Central memory CD8-positive, alpha-beta T cell (primary cell): ENCODE measurements at regions not wholly inside any gene's neighbourhood (a gene's known extent, or its start where the extent isn't known, plus 50 kb on each side); places are given as distances from the start of the nearest gene placed in this dataset.
A peak's percentile ranks its signal among the peaks of the same experiment; 100 is the strongest.

Experiments
- ATAC-seq: fragments of 150-1000 bp; cut with Tn5 transposase; replicated peaks from 2 replicates; pipeline ENCODE4 v1.10.0; 2022; ENCODE audit warnings: mild to moderate bottlenecking, moderate FRiP score, moderate number of reproducible peaks; ENCODE audit not compliant: poor library complexity, severe bottlenecking; ENCODE audit errors: extremely low read depth
- DNase-seq, 2 donors: peaks; one replicate each; pipeline ENCODE4 v3.0.0; 2021; ENCODE audit warnings: low spot score in 2 of 2
- H3K27ac Mint-ChIP-seq: one replicate; pipeline ENCODE4 v1.8.0; 2022; ENCODE audit warnings: low read depth, mild to moderate bottlenecking, moderate library complexity, mixed read lengths
- H3K27me3 Mint-ChIP-seq: one replicate; pipeline ENCODE4 v1.8.0; 2022; ENCODE audit warnings: mixed read lengths
- H3K36me3 Mint-ChIP-seq: one replicate; pipeline ENCODE4 v1.8.0; 2022; ENCODE audit warnings: mild to moderate bottlenecking, moderate library complexity, mixed read lengths; ENCODE audit not compliant: insufficient read depth
- H3K4me1 Mint-ChIP-seq: one replicate; pipeline ENCODE4 v1.8.0; 2022; ENCODE audit warnings: mixed read lengths
- H3K4me3 Mint-ChIP-seq: one replicate; pipeline ENCODE4 v1.8.0; 2022; ENCODE audit warnings: mild to moderate bottlenecking, moderate library complexity, mixed read lengths
- H3K9me3 Mint-ChIP-seq: one replicate; pipeline ENCODE4 v1.8.0; 2022; ENCODE audit warnings: mixed read lengths

DNA sequence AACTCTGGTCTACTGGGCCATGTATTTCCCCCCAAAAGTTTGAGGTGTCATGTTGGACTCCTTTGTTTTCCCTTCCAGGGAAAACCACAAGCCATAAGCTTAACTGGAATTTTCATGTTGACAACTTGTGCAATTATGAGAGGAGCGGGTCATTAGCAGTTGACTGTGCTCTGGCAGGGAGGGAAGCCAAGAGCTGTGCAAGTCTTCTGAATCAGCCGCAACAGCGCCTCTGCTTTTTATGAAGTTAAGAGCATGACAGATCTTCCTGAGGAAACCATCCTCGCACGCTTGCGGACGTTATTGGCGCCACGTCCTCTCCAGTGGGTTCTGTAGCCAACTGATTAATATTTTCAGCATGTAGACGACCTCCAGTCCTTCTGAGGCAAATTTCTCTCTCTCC, 148.7 kb upstream of the MKI67 start:
- no peak for DNase-seq
- peaks cover 83% of the 10 kb centered on the region for H3K27me3 Mint-ChIP-seq
- peak overlapping the region; percentile 3 for H3K4me3 Mint-ChIP-seq
- no peak for ATAC-seq
- no peaks in the 10 kb centered on the region for H3K36me3 Mint-ChIP-seq
- H3K9me3 Mint-ChIP-seq: no peaks in the 10 kb centered on the region
- peaks cover 7% of the 10 kb centered on the region for H3K4me1 Mint-ChIP-seq
- H3K27ac Mint-ChIP-seq: no peak overlapping the region

- peak overlapping the region; percentile 3 for H3K4me3 Mint-ChIP-seq
- DNase-seq: no peak
Measured at GRCh38 chr10:128275388-128276177, 149.4 kb upstream of the MKI67 start.

GRCh38 chr10:128277267-128277840, 151.1 kb upstream of the MKI67 start:
- DNase-seq (no peak), ATAC-seq (no peak)
- Mint-ChIP-seq H3K4me1 (peaks cover 7% of the 10 kb centered on the region), H3K27me3 (peaks cover 59% of the 10 kb centered on the region), H3K27ac (no peak overlapping the region), H3K4me3 (no peak overlapping the region), H3K36me3 (no peaks in the 10 kb centered on the region), H3K9me3 (no peaks in the 10 kb centered on the region)

More at GRCh38 chr10:128275388-128276177, 149.4 kb upstream of the MKI67 start:
- Mint-ChIP-seq H3K36me3 (no peaks in the 10 kb centered on the region), H3K27ac (no peak overlapping the region), H3K9me3 (no peaks in the 10 kb centered on the region), H3K4me1 (peaks cover 7% of the 10 kb centered on the region), H3K27me3 (peaks cover 77% of the 10 kb centered on the region)
- no peak for ATAC-seq

DNA sequence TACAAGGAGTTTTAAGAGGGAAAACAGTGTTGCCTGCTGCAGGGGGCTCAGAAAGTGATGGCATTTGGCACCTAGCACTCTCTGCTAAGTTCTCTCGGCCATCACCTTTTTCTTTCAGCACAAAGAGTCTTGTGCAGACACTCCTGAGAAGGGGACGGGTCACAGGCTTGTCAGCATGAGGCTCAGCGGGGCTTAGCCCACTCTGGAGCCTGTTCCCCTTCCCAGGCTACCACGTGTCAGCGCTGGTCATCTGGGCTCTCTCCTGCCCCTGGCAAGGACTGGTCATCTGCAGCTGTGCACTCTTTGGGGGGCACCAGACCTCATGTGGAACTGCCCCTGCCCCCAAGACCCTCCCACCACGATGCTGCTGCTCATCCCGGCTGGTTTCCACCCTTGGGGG, 152.1 kb upstream of the MKI67 start:
- Mint-ChIP-seq H3K27me3 (peaks cover 50% of the 10 kb centered on the region), H3K4me3 (no peak overlapping the region), H3K4me1 (peaks cover 7% of the 10 kb centered on the region), H3K9me3 (no peaks in the 10 kb centered on the region), H3K36me3 (no peaks in the 10 kb centered on the region), H3K27ac (no peak overlapping the region)
- no peak for DNase-seq
- no peak for ATAC-seq

DNA sequence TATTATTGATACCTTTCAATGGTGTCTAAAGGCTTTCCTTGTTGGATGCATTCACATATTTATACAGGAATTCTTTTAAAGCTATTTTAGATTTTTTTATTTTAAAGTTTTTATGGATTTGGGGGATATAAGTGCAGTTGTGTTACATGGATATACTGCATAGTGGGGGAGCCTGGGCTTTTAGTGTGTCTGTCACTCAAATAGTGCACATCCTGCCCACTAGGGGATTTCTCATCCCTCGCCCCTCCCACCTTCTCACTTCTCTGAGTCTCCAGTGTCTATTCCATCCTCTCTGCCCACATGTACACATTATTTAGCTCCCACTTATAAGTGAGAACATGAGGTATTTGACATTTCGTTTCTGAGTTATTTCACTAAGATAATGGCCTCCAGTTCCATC, 154.0 kb upstream of the MKI67 start:
- ATAC-seq (no peak), DNase-seq (no peak)
- Mint-ChIP-seq H3K27me3 (peaks cover 51% of the 10 kb centered on the region), H3K27ac (no peak overlapping the region), H3K9me3 (no peaks in the 10 kb centered on the region), H3K4me1 (peaks cover 3% of the 10 kb centered on the region), H3K4me3 (no peak overlapping the region), H3K36me3 (no peaks in the 10 kb centered on the region)

GRCh38 chr10:128281343-128281742, 155.1 kb upstream of the MKI67 start:
- ATAC-seq: no peak
- peaks cover 52% of the 10 kb centered on the region for H3K27me3 Mint-ChIP-seq
- no peaks in the 10 kb centered on the region for H3K9me3 Mint-ChIP-seq
- no peaks in the 10 kb centered on the region for H3K36me3 Mint-ChIP-seq
- no peak for DNase-seq
- no peaks in the 10 kb centered on the region for H3K4me1 Mint-ChIP-seq
- H3K27ac Mint-ChIP-seq: no peak overlapping the region
- H3K4me3 Mint-ChIP-seq: no peak overlapping the region

DNA sequence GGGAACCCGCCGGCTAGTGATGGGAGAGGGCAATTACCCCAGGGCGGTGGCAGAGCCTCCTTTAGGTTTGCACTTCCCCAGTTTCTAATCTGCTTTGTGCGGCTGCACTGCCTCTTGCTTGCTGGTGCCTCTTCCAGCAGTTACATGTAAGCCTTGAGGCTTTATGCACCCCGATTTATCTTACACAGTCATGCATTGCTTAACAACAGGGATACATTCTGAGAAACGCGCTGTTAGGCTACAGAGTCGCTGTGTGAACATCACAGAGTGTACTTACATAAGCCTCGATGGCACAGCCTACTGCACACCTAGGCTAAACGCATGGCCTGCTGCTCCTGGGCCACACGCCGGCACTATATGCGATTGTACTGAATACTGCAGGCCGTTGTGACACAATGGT, 155.6 kb upstream of the MKI67 start:
- H3K27ac Mint-ChIP-seq: no peak overlapping the region
- no peaks in the 10 kb centered on the region for H3K4me1 Mint-ChIP-seq
- no peak for ATAC-seq
- no peaks in the 10 kb centered on the region for H3K36me3 Mint-ChIP-seq
- H3K9me3 Mint-ChIP-seq: no peaks in the 10 kb centered on the region
- no peak for DNase-seq
- no peak overlapping the region for H3K4me3 Mint-ChIP-seq
- peaks cover 52% of the 10 kb centered on the region for H3K27me3 Mint-ChIP-seq

- no peak overlapping the region for H3K27ac Mint-ChIP-seq
- no peak for DNase-seq
- no peaks in the 10 kb centered on the region for H3K9me3 Mint-ChIP-seq
- H3K36me3 Mint-ChIP-seq: no peaks in the 10 kb centered on the region
- H3K4me1 Mint-ChIP-seq: no peaks in the 10 kb centered on the region
- peaks cover 73% of the 10 kb centered on the region for H3K27me3 Mint-ChIP-seq
- H3K4me3 Mint-ChIP-seq: no peak overlapping the region
- no peak for ATAC-seq
Measured at GRCh38 chr10:128286141-128286761, 160.0 kb upstream of the MKI67 start.

DNA sequence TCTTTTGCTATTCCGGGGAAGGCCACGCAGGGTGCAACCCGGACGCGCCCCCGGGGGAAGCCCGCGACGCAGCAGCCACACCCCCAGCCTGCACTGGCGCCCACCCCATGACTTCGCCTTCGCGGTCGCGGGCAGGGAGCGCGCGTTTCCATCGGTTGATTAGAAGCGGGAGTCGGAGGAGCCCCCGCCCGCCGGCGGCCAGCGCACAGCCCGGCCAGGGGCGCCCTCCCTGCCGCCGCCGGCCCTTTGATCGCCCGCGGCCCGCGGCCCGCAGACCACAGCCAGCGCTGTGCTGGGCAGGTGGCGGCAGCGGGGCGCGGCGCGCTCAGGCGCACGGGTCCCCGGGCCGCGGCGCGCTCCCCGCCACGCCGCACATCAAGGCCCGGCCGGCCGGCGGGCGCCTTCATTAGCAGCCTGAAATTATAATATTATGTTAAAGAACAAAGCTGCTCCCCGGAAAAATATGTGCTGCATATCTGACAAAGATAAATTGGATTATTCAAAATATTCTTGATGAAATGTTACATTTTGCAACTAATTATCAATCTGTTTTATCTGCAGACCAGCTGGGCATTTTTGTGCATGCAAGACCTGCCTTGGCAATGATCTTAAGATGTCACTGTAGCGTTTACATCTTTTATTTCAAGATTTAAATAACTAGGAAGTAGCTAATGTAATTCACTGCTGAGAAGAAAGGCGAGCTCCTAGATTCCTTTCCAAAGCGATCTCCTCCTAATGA, 160.7 kb upstream of the MKI67 start:
- Mint-ChIP-seq H3K4me1 (no peaks in the 10 kb centered on the region), H3K9me3 (no peaks in the 10 kb centered on the region), H3K4me3 (no peak overlapping the region), H3K36me3 (no peaks in the 10 kb centered on the region), H3K27ac (no peak overlapping the region), H3K27me3 (peaks cover 75% of the 10 kb centered on the region)
- DNase-seq (no peak), ATAC-seq (no peak)

- Mint-ChIP-seq H3K4me1 (no peaks in the 10 kb centered on the region), H3K4me3 (no peak overlapping the region), H3K27ac (no peak overlapping the region), H3K27me3 (peaks cover 75% of the 10 kb centered on the region), H3K36me3 (no peaks in the 10 kb centered on the region), H3K9me3 (no peaks in the 10 kb centered on the region)
- ATAC-seq (no peak), DNase-seq (no peak)
Measured at GRCh38 chr10:128287921-128288320, 161.7 kb upstream of the MKI67 start.

DNA sequence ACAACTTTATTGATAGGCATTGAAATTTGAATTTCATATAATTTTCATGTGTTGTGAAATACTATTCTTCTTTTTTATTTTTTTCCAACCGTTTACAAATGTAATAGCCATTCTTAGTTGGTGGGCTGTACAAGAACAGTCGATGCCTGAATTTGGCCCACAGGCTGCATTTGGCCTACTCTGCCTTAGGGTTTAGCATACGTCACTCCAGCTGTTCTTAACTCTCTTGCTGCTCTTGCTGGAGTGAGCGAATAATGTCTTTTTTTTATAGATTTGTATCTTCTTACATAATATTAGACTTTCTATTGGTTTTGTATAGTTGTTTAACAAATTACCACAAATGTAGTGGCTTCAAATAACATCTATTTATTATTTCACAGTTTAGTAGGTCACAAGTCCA, 163.4 kb upstream of the MKI67 start:
- DNase-seq (no peak), ATAC-seq (no peak)
- H3K4me1 Mint-ChIP-seq: no peaks in the 10 kb centered on the region
- H3K4me3 Mint-ChIP-seq: no peak overlapping the region
- no peak overlapping the region for H3K27ac Mint-ChIP-seq
- peaks cover 61% of the 10 kb centered on the region for H3K27me3 Mint-ChIP-seq
- no peaks in the 10 kb centered on the region for H3K9me3 Mint-ChIP-seq
- H3K36me3 Mint-ChIP-seq: no peaks in the 10 kb centered on the region

DNA sequence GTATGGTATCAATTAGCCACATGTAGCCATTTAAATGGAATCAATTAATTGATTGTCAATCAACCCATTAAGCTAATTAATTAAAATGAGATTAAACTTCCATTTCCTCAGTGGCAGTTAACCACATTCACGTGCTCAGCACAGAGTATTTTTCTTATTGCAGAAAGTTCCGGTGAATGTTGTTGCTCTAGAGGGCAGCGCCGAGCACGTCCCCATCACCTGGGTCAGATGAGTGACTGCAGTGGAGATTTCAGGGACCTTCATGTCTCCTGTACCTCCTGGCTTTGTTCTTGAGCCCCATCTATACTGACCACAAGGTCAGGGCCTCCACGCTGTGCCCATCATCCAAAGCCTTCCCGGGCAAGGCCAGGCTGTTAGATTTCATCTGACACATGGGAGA, 168.8 kb upstream of the MKI67 start:
- H3K27me3 Mint-ChIP-seq: peaks cover 25% of the 10 kb centered on the region
- no peak overlapping the region for H3K4me3 Mint-ChIP-seq
- no peak overlapping the region for H3K27ac Mint-ChIP-seq
- no peak for DNase-seq
- ATAC-seq: no peak
- H3K4me1 Mint-ChIP-seq: no peaks in the 10 kb centered on the region
- H3K36me3 Mint-ChIP-seq: no peaks in the 10 kb centered on the region
- H3K9me3 Mint-ChIP-seq: no peaks in the 10 kb centered on the region
